HPDE6-E6E7 (cell line): ENCODE measurements at regions not wholly inside any gene's neighbourhood (a gene's known extent, or its start where the extent isn't known, plus 50 kb on each side); places are given as distances from the start of the nearest gene placed in this dataset.
"Not testable (repeated sequence)": the region's sequence is repeated elsewhere in the genome, so short reads cannot be mapped to it uniquely, and the experiment has no call there.

Experiments
- DNase-seq: peaks from one replicate; pipeline ENCODE4 v3.0.0; 2011; ENCODE audit warnings: missing footprints; ENCODE audit errors: extremely low spot score

- DNase-seq = no peak
These were observed 161.1 kb upstream of the SVIL start for GRCh38 chr10:29795850-29796249.

- no peak for DNase-seq
These were observed 160.2 kb upstream of the SVIL start for GRCh38 chr10:29794776-29795611.

GRCh38 chr10:29791773-29792172 lies 157.0 kb upstream of the SVIL start:
- no peak for DNase-seq

- no peak for DNase-seq
These were observed 155.4 kb upstream of the SVIL start for GRCh38 chr10:29790207-29790606.

- DNase-seq = no peak
These were observed 153.3 kb upstream of the SVIL start for GRCh38 chr10:29788113-29788512.

GRCh38 chr10:29785701-29786100 lies 150.9 kb upstream of the SVIL start:
- no peak for DNase-seq

GRCh38 chr10:29784175-29784773 lies 149.5 kb upstream of the SVIL start:
- peak; percentile 70 for DNase-seq

GRCh38 chr10:29783201-29783947 lies 148.6 kb upstream of the SVIL start:
- no peak for DNase-seq

- DNase-seq = no peak
These were observed 145.9 kb upstream of the SVIL start for GRCh38 chr10:29780639-29781038.

- DNase-seq = no peak
These were observed 145.3 kb upstream of the SVIL start for GRCh38 chr10:29780096-29780495.

- no peak for DNase-seq
These were observed 141.5 kb upstream of the SVIL start for GRCh38 chr10:29776246-29776645.

- DNase-seq = no peak
These were observed 139.7 kb upstream of the SVIL start for GRCh38 chr10:29774475-29774874.

GRCh38 chr10:29773675-29774091 lies 138.9 kb upstream of the SVIL start:
- no peak for DNase-seq

GRCh38 chr10:29772403-29772802 lies 137.6 kb upstream of the SVIL start:
- no peak for DNase-seq

GRCh38 chr10:29771376-29771775 lies 136.6 kb upstream of the SVIL start:
- no peak for DNase-seq

- DNase-seq = not testable (repeated sequence)
These were observed 134.5 kb upstream of the SVIL start for GRCh38 chr10:29769277-29769676.

GRCh38 chr10:29767968-29768367 lies 133.2 kb upstream of the SVIL start:
- DNase-seq = no peak

GRCh38 chr10:29766753-29767152 lies 132.0 kb upstream of the SVIL start:
- DNase-seq = no peak

GRCh38 chr10:29765330-29765729 lies 130.6 kb upstream of the SVIL start:
- no peak for DNase-seq

- no peak for DNase-seq
These were observed 128.6 kb upstream of the SVIL start for GRCh38 chr10:29763396-29763795.

GRCh38 chr10:29761916-29762315 lies 127.1 kb upstream of the SVIL start:
- DNase-seq = no peak

- no peak for DNase-seq
These were observed 125.5 kb upstream of the SVIL start for GRCh38 chr10:29760138-29760900.
